LNCAP (cell line): ENCODE measurements at regions not wholly inside any gene's neighbourhood (a gene's known extent, or its start where the extent isn't known, plus 50 kb on each side); places are given as distances from the start of the nearest gene placed in this dataset.

Experiments used
- TF ChIP-seq, protein P1 (sequence below): fragments of 450-650 bp; IDR thresholded peaks from 2 replicates; pipeline ENCODE4 v1.5.1; 2017; ENCODE audit warnings: mild to moderate bottlenecking

DNA sequence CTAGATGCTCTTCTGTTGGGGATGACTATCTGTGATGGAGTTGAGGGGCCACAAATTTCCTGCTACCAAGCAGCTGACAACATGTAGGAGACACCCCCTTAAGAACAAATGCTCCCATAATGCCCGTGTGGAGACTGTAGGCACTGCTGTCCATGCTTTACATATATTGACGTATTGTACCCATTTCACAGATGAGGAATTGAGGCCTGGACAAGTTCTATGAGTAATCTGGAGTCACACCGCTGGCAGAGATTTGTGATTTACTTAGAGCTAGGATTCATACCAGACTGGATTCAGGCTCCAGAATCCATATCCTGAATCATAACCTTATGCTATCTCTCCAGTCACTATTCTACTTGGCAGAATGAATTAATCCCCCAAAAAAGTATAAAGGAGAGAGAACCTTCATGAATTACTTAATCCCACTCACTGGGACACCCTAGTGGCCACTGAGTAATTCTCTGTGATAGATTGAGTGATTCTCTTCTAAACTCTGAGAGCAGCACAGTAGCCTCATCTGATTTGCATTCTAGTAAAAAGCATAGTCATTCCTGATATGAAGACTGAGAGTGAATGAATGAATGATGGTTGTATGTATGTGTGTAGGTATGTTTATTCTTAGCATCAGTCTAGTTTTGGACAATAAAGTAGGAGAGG, 460.7 kb upstream of the MEIS1 start:
- TF ChIP-seq, protein P1, sequence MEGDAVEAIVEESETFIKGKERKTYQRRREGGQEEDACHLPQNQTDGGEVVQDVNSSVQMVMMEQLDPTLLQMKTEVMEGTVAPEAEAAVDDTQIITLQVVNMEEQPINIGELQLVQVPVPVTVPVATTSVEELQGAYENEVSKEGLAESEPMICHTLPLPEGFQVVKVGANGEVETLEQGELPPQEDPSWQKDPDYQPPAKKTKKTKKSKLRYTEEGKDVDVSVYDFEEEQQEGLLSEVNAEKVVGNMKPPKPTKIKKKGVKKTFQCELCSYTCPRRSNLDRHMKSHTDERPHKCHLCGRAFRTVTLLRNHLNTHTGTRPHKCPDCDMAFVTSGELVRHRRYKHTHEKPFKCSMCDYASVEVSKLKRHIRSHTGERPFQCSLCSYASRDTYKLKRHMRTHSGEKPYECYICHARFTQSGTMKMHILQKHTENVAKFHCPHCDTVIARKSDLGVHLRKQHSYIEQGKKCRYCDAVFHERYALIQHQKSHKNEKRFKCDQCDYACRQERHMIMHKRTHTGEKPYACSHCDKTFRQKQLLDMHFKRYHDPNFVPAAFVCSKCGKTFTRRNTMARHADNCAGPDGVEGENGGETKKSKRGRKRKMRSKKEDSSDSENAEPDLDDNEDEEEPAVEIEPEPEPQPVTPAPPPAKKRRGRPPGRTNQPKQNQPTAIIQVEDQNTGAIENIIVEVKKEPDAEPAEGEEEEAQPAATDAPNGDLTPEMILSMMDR, result no peak

DNA sequence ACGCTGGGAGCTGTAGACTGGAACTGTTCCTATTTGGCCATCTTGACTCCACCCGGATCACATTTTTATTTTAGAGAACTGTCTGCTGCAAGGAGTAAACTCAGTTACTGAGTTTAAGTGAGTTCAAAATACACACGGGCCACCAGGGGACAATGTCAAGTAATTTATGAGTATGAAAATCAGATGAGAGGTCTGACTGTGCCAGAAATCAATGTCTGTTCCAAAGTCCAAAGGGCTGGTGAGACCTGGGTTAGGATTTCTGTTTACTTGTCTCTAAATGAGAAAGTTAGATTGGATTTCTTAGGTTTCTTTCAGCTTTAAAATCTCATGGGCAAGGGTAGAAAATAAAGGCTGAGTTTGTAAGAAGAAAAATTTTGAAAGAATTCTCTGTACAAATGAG, 465.8 kb upstream of the MEIS1 start:
- TF ChIP-seq, protein P1, result no peak

DNA sequence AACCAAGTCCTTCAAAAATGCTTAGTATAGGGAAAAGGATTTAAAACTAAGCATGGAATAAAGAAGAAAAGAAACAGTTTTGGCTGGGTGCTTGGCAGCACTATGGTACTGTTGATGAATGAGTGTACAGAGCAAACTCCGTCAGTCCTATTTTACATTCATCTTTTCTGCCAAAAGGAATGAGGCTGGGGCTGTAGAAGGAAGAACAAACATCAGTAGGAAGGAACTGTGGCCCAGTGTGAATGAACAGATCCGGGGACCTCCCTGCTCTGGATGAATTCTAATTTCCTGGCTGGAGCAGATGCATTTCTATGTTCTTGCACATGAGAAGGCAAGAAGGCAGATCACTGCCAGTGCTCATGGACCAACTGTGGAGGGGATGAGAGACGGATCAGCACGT, 474.0 kb upstream of the MEIS1 start:
- TF ChIP-seq, protein P1, result no peak

DNA sequence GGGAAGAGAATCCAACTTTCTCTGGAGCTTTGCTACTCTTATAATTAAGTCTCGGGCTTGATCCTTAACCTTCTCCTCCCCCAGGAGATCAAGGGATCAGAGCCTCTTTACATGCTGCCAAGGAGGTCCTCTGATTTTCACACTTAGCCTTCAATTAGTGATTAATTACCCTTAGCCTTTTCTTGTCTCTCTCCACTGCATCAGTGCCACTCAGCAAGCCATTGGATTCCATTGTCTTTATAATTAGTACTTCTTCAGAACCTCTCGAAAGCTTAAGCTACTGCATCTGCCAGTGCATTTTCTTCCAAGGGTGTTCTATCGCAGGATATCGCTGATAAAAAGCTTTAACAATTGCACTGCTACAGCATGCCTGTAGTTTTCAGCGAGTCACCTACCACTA, 477.0 kb upstream of the MEIS1 start:
- TF ChIP-seq, protein P1, result no peak

DNA sequence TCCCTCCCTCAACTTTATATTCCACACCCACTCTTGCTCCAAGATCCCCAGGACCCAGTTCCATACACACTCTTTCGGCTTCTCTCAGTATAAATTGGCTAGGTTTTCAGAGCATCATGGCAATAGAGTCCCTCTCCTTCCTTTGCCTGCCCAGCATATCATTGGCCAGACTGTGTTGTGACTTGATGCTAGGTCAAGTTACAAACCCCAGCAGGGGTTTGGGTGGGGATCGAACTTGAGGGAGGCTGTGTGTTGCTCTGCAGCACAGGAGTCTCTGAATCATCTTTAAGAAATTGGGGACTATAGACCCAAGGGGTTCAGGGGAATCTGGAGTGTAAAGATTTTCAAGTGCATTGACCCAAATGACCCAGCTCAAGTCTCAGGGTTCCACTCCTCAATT, 477.5 kb upstream of the MEIS1 start:
- TF ChIP-seq, protein P1, result no peak

DNA sequence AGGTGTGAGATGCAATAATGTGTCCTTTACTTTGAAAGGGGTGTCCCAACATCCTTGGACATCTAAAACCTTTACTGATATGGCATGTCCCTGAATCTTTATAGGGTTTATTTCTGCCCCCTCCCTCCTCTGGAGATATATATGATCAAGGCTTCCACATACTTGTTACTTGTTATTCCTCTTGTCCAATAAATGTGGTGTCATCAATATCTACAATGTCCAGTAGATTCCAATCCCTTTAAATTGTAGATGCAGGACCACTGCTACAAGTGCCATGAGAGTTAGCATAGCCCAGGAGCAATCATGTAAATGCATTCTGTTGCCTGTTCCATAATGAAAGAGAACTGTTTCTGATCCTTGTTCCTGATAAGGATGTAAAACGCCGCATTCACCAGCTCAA, 479.7 kb upstream of the MEIS1 start:
- TF ChIP-seq, protein P1, result no peak

DNA sequence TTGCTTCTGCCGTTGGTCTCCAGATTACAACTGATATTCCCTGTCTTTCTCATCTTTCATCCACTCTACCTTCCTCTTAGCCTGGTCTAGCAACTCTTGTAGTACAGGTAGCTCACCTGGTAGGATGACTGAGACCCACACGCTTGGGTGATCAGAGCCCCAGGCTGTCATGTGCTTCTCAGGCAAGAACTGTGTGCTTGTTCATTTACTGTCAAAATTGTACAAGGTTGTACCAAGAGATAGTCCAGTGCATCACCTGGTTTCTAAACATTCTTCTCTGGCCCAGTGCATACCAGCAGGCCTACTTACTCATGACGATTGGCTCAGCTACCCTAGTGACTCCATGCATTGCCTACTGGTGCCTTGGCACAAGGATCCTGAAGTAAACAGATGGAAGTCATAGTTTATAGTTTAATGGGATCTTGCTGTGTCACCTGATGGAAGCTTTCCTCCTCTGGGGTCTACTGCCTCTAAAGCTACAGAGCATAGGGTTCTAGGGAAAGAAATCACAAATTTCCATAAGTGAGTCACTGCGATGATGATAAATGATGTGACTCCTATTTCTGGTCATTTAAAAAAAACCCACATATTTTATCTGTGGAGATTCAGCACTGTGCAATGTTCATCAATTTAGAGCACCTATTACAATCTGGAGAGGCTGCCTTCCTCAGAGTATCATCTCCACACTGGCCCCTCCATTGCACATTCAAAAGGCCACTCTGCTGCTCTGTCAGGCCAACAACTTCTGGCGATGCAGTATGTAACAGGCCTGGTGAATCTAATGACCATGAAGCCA, 481.8 kb upstream of the MEIS1 start:
- TF ChIP-seq, protein P1, result no peak
